IMR-90 (cell line): ENCODE measurements at regions not wholly inside any gene's neighbourhood (a gene's known extent, or its start where the extent isn't known, plus 50 kb on each side); places are given as distances from the start of the nearest gene placed in this dataset.

Source experiments
- ATAC-seq: fragments of 200-7000 bp; cut with Tn5 transposase; 2 replicates; pipeline ENCODE4 v1.9.1; 2020; ENCODE audit warnings: low read depth, mild to moderate bottlenecking, moderate library complexity
- BruUV-seq: library from RNA; stranded (reverse); fragments of 400-500 nt; replicated peaks from 2 replicates; lab custom pipeline; 2021; lab: Mats Ljungman, UMichigan
- CTCF ChIA-PET: fragments of 300-600 bp; formaldehyde crosslinking; extraction: SDS; loops from one replicate; lab custom pipeline; 2021; ENCODE audit warnings: antibody characterized with exemption; lab: Yijun Ruan, JAX
- POLR2A ChIA-PET: fragments of 300-600 bp; sonication (Branson Sonifier 250); formaldehyde crosslinking; loops from one replicate; lab custom pipeline; 2022; ENCODE audit warnings: antibody characterized with exemption; ENCODE audit not compliant: unreplicated experiment; lab: Charles Lee
- DNase-seq: peaks from one replicate; pipeline ENCODE4 v3.0.0; 2013
- H2AFZ ChIP-seq: replicated peaks from 2 replicates; pipeline ENCODE3; 2013; ENCODE audit warnings: low read length, mild to moderate bottlenecking; ENCODE audit not compliant: poor library complexity
- H2AK5ac ChIP-seq: 2 replicates; pipeline ENCODE4 v1.6.1; 2013; ENCODE audit warnings: low read depth, low read length, inconsistent platforms
- H2AK9ac ChIP-seq: replicated peaks from 2 replicates; pipeline ENCODE3; 2013; ENCODE audit warnings: mild to moderate bottlenecking, low read depth, low read length, moderate library complexity; ENCODE audit not compliant: poor library complexity
- H2BK120ac ChIP-seq: 2 replicates; pipeline ENCODE4 v1.6.1; 2013; ENCODE audit warnings: low read depth, low read length, inconsistent platforms
- H2BK15ac ChIP-seq: 3 replicates; pipeline ENCODE4 v1.6.1; 2013; ENCODE audit warnings: low read depth, low read length, inconsistent platforms
- H2BK20ac ChIP-seq: 2 replicates; pipeline ENCODE4 v1.6.1; 2013; ENCODE audit warnings: low read depth, mild to moderate bottlenecking, inconsistent platforms, low read length, moderate library complexity
- H2BK5ac ChIP-seq: 2 replicates; pipeline ENCODE4 v1.6.1; 2013; ENCODE audit warnings: mild to moderate bottlenecking, low read depth, low read length, inconsistent platforms; ENCODE audit not compliant: poor library complexity, severe bottlenecking
- H3K14ac ChIP-seq: replicated peaks from 2 replicates; pipeline ENCODE4 v1.6.1; 2013; ENCODE audit warnings: low read depth, low read length, inconsistent platforms
- H3K18ac ChIP-seq: 2 replicates; pipeline ENCODE4 v1.6.1; 2013; ENCODE audit warnings: low read depth, low read length, control low read depth
- H3K23ac ChIP-seq: 2 replicates; pipeline ENCODE4 v1.6.1; 2013; ENCODE audit warnings: low read depth, low read length, inconsistent platforms
- H3K27ac ChIP-seq: 2 replicates; pipeline ENCODE4 v1.5.1; 2013; ENCODE audit warnings: mild to moderate bottlenecking, control low read depth, low read length; ENCODE audit not compliant: insufficient read depth
- H3K27me3 ChIP-seq: 2 replicates; pipeline ENCODE4 v1.6.1; 2013; ENCODE audit warnings: low read length; ENCODE audit not compliant: control insufficient read depth, insufficient read depth
- H3K36me3 ChIP-seq: 2 replicates; pipeline ENCODE4 v1.6.1; 2013; ENCODE audit warnings: low read length, mixed read lengths; ENCODE audit not compliant: control insufficient read depth, insufficient read depth
- H3K4ac ChIP-seq: 2 replicates; pipeline ENCODE4 v1.6.1; 2013; ENCODE audit warnings: low read depth, low read length, inconsistent platforms
- H3K4me1 ChIP-seq: 2 replicates; pipeline ENCODE4 v1.6.1; 2013; ENCODE audit warnings: low read length, mixed read lengths; ENCODE audit not compliant: control insufficient read depth, insufficient read depth
- H3K4me2 ChIP-seq: 2 replicates; pipeline ENCODE4 v1.6.1; 2013; ENCODE audit warnings: low read depth, mild to moderate bottlenecking, control low read depth, low read length, moderate library complexity
- H3K4me3 ChIP-seq: 2 replicates; pipeline ENCODE4 v1.5.1; 2013; ENCODE audit warnings: low read depth, mild to moderate bottlenecking, control low read depth, low read length, moderate library complexity; ENCODE audit not compliant: insufficient read depth
- H3K56ac ChIP-seq: 2 replicates; pipeline ENCODE4 v1.6.1; 2013; ENCODE audit warnings: low read length, inconsistent platforms; ENCODE audit not compliant: insufficient read depth; ENCODE audit errors: extremely low read depth
- H3K79me1 ChIP-seq, 2 experiments: 2 replicates each; pipeline ENCODE4 v1.6.1; 2013; ENCODE audit warnings: low read length in 2 of 2, inconsistent platforms in 1 of 2, low read depth in 1 of 2
- H3K9ac ChIP-seq: 2 replicates; pipeline ENCODE4 v1.6.1; 2013; ENCODE audit warnings: low read depth, low read length, control low read depth
- H3K9me1 ChIP-seq: 2 replicates; pipeline ENCODE4 v1.6.1; 2013; ENCODE audit warnings: low read length, inconsistent platforms; ENCODE audit not compliant: insufficient read depth
- H3K9me3 ChIP-seq: 2 replicates; pipeline ENCODE4 v1.6.1; 2013; ENCODE audit warnings: low read length; ENCODE audit not compliant: control insufficient read depth, insufficient read depth
- H4K20me1 ChIP-seq: 2 replicates; pipeline ENCODE4 v1.6.1; 2013; ENCODE audit warnings: low read length, inconsistent platforms; ENCODE audit not compliant: insufficient read depth
- H4K5ac ChIP-seq: 2 replicates; pipeline ENCODE4 v1.6.1; 2013; ENCODE audit warnings: mild to moderate bottlenecking, low read depth, low read length, control low read depth
- H4K8ac ChIP-seq, 2 experiments: 2 replicates each; pipeline ENCODE4 v1.6.1; 2013; ENCODE audit warnings: low read depth in 2 of 2, low read length in 2 of 2, control low read depth in 1 of 2, inconsistent platforms in 1 of 2
- H4K91ac ChIP-seq: 2 replicates; pipeline ENCODE4 v1.6.1; 2013; ENCODE audit warnings: low read depth, low read length, inconsistent platforms; ENCODE audit not compliant: insufficient read depth
- BHLHE40 ChIP-seq: fragments of 150-350 bp; IDR thresholded peaks from 2 replicates; pipeline ENCODE4 v1.6.1; 2016; ENCODE audit warnings: mild to moderate bottlenecking, low read depth, low read length
- CEBPB ChIP-seq: IDR thresholded peaks from 2 replicates; pipeline ENCODE4 v1.6.1; 2012; ENCODE audit warnings: low read depth, low read length, improper control_type of control experiment
- CHD1 ChIP-seq: IDR thresholded peaks from 2 replicates; pipeline ENCODE4 v1.6.1; 2012; ENCODE audit warnings: low read depth, low read length, improper control_type of control experiment
- FOS ChIP-seq: fragments of 150-350 bp; IDR thresholded peaks from 2 replicates; pipeline ENCODE4 v1.6.1; 2016; ENCODE audit warnings: low read depth, low read length
- MAFK ChIP-seq: IDR thresholded peaks from 2 replicates; pipeline ENCODE4 v1.6.1; 2012; ENCODE audit warnings: low read depth, low read length, improper control_type of control experiment
- MAZ ChIP-seq: IDR thresholded peaks from 2 replicates; pipeline ENCODE4 v1.6.1; 2012; ENCODE audit warnings: low read depth, mild to moderate bottlenecking, low read length, improper control_type of control experiment, moderate library complexity, borderline replicate concordance
- MXI1 ChIP-seq: IDR thresholded peaks from 2 replicates; pipeline ENCODE4 v1.6.1; 2012; ENCODE audit warnings: low read depth, mild to moderate bottlenecking, low read length, moderate library complexity, borderline replicate concordance
- POLR2A ChIP-seq: IDR thresholded peaks from 2 replicates; pipeline ENCODE4 v1.6.1; 2012; ENCODE audit warnings: mild to moderate bottlenecking, low read depth, low read length
- RCOR1 ChIP-seq: IDR thresholded peaks from 2 replicates; pipeline ENCODE4 v1.6.1; 2012; ENCODE audit warnings: mild to moderate bottlenecking, low read length, improper control_type of control experiment; ENCODE audit not compliant: insufficient replicate concordance
- RFX5 ChIP-seq: IDR thresholded peaks from 2 replicates; pipeline ENCODE4 v1.8.0; 2012; ENCODE audit warnings: low read depth, mild to moderate bottlenecking, low read length, moderate library complexity
- SMC3 ChIP-seq: fragments of 150-350 bp; IDR thresholded peaks from 2 replicates; pipeline ENCODE4 v1.6.1; 2016; ENCODE audit warnings: low read depth, mild to moderate bottlenecking, antibody characterized with exemption, low read length, moderate library complexity
- WGBS, 2 experiments: methylation state at CpG; one replicate each; pipeline versions ENCODE4 v1.1.5 to v1.1.7; 2013; ENCODE audit warnings: missing lambda C conversion rate in 2 of 2; ENCODE audit not compliant: insufficient read length in 1 of 2; ENCODE audit errors: extremely low coverage in 2 of 2; 5-methylcytosine and 5-hydroxymethylcytosine counted together
- dilution Hi-C: fragments of 300-500 bp; cut with HindIII; formaldehyde crosslinking; loops from one replicate; pipeline ENCODE4 v1.14.3; 2018; ENCODE audit warnings: low sequenced_read_pairs; ENCODE audit not compliant: unreplicated experiment
- in situ Hi-C: fragments of 300-500 bp; cut with MboI; formaldehyde crosslinking; loops from 3 replicates; pipeline ENCODE4 v1.14.3; 2019; ENCODE audit warnings: low sequenced_read_pairs, inconsistent platforms, mixed read lengths
- intact Hi-C: fragments of 100-400 bp; cut with micrococcal nuclease; formaldehyde crosslinking; loops from 2 replicates; pipeline ENCODE4 v1.10.0; 2022
- TF ChIP-seq, protein P1 (sequence below): fragments of 150-350 bp; IDR thresholded peaks from 2 replicates; pipeline ENCODE4 v1.6.1; 2016; ENCODE audit warnings: low read depth, mild to moderate bottlenecking, low read length, moderate library complexity, borderline replicate concordance
- TF ChIP-seq, protein P2 (sequence below): fragments of 150-350 bp; IDR thresholded peaks from 2 replicates; pipeline ENCODE4 v1.6.1; 2017; ENCODE audit warnings: mild to moderate bottlenecking, antibody characterized with exemption, low read length, low read depth
- TF ChIP-seq, protein P3 (sequence below): conservative IDR thresholded peaks from 2 replicates; pipeline ENCODE4 v1.5.1; 2012; ENCODE audit warnings: mild to moderate bottlenecking, low read depth, low read length, improper control_type of control experiment

DNA sequence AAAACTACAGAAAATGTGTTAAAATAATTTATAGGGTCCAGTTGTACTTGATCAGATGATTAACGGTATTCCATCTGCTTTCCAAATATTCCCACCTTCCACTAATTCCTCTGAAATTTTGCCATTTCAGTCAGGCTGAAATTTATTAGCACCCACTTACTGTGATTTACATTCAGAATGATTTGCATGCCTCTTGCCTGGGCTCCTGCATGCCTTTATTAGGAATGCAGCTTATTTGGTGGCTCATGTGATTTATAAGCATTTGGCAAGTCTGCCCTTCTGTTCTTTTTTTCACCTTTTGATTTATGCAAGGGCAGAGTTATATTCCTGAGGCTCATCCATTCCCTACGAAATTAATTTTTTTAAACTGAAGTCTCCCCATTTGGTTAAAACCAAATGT lies 1594.5 kb upstream of the PIK3C3 start:
- Histone ChIP-seq H3K4ac (no peak overlapping the region), H3K4me1 (no peaks in the 10 kb centered on the region), H3K56ac (no peak overlapping the region), H3K27me3 (no peaks in the 10 kb centered on the region), H2BK120ac (no peak overlapping the region), H2BK20ac (no peak overlapping the region), H3K9me1 (no peaks in the 10 kb centered on the region), H2AK9ac (no peak overlapping the region), H3K9me3 (no peaks in the 10 kb centered on the region), H4K20me1 (no peaks in the 10 kb centered on the region), H4K8ac (no peak overlapping the region), H3K27ac (no peak overlapping the region), H3K23ac (no peak overlapping the region), H3K36me3 (no peaks in the 10 kb centered on the region), H3K79me1 (no peaks in the 10 kb centered on the region), H3K14ac (no peak overlapping the region), H2AK5ac (no peak overlapping the region), H3K4me2 (no peak overlapping the region), H2BK15ac (no peak overlapping the region), H4K91ac (no peak overlapping the region), H3K9ac (no peak overlapping the region), H4K5ac (no peak overlapping the region), H3K18ac (no peak overlapping the region), H2BK5ac (no peak overlapping the region), H3K4me3 (no peak overlapping the region), H2AFZ (no peak overlapping the region)
- intact Hi-C loops (no loop called here), in situ Hi-C loops (no loop called here), dilution Hi-C loops (no loop called here)
- ATAC-seq, result no peak
- ChIA-PET POLR2A (no interaction called here), CTCF (no interaction called here)
- DNase-seq, result no peak
- BruUV-seq, result no TSS peak
- WGBS, 2 experiments, result no CpG with 5 or more reads among the region's 2 CpGs
- TF ChIP-seq RCOR1, result no peak
- no peak for TF ChIP-seq POLR2A
- TF ChIP-seq MAFK, result no peak
- no peak for TF ChIP-seq BHLHE40
- TF ChIP-seq, protein P1, sequence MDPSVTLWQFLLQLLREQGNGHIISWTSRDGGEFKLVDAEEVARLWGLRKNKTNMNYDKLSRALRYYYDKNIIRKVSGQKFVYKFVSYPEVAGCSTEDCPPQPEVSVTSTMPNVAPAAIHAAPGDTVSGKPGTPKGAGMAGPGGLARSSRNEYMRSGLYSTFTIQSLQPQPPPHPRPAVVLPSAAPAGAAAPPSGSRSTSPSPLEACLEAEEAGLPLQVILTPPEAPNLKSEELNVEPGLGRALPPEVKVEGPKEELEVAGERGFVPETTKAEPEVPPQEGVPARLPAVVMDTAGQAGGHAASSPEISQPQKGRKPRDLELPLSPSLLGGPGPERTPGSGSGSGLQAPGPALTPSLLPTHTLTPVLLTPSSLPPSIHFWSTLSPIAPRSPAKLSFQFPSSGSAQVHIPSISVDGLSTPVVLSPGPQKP, result no peak
- TF ChIP-seq RFX5, result no peak
- no peak for TF ChIP-seq MAZ
- no peak for TF ChIP-seq SMC3
- TF ChIP-seq, protein P2, sequence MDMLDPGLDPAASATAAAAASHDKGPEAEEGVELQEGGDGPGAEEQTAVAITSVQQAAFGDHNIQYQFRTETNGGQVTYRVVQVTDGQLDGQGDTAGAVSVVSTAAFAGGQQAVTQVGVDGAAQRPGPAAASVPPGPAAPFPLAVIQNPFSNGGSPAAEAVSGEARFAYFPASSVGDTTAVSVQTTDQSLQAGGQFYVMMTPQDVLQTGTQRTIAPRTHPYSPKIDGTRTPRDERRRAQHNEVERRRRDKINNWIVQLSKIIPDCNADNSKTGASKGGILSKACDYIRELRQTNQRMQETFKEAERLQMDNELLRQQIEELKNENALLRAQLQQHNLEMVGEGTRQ, result no peak
- TF ChIP-seq CEBPB, result no peak
- TF ChIP-seq, protein P3, sequence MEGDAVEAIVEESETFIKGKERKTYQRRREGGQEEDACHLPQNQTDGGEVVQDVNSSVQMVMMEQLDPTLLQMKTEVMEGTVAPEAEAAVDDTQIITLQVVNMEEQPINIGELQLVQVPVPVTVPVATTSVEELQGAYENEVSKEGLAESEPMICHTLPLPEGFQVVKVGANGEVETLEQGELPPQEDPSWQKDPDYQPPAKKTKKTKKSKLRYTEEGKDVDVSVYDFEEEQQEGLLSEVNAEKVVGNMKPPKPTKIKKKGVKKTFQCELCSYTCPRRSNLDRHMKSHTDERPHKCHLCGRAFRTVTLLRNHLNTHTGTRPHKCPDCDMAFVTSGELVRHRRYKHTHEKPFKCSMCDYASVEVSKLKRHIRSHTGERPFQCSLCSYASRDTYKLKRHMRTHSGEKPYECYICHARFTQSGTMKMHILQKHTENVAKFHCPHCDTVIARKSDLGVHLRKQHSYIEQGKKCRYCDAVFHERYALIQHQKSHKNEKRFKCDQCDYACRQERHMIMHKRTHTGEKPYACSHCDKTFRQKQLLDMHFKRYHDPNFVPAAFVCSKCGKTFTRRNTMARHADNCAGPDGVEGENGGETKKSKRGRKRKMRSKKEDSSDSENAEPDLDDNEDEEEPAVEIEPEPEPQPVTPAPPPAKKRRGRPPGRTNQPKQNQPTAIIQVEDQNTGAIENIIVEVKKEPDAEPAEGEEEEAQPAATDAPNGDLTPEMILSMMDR, result no peak
- no peak for TF ChIP-seq MXI1
- no peak for TF ChIP-seq FOS
- TF ChIP-seq CHD1, result no peak
